ENCODE measurements at regions not wholly inside any gene's neighbourhood (a gene's known extent, or its start where the extent isn't known, plus 50 kb on each side); places are given as distances from the start of the nearest gene placed in this dataset.
"Not testable (repeated sequence)": the region's sequence is repeated elsewhere in the genome, so short reads cannot be mapped to it uniquely, and the experiment has no call there.

- no peak for DNase-seq
Observed at GRCh38 chr14:85333841-85334240, 196.1 kb upstream of the FLRT2 start.

- DNase-seq, result no peak
Observed at GRCh38 chr14:85334316-85334715, 195.6 kb upstream of the FLRT2 start.

DNA sequence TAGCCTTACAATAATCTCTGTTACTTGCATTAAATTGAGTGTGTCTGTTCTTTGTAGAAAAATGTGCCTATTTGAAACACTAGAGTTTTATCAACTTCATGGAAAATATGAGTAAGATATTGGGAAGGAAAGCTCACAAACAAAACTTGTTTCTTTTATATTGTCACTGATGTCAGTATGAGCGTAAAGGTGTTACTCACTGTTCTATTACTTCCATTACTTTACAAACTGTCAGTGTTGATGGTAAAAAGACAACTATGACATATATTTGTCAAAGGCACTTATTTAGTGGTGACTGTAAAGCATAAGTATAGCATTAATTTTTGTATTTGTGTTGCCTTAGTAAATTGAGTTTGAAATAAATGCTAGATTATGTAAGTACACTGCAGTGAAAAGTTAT lies 193.7 kb upstream of the FLRT2 start:
- DNase-seq, result no peak

- no peak for DNase-seq
Observed at GRCh38 chr14:85336817-85337216, 193.1 kb upstream of the FLRT2 start.

DNA sequence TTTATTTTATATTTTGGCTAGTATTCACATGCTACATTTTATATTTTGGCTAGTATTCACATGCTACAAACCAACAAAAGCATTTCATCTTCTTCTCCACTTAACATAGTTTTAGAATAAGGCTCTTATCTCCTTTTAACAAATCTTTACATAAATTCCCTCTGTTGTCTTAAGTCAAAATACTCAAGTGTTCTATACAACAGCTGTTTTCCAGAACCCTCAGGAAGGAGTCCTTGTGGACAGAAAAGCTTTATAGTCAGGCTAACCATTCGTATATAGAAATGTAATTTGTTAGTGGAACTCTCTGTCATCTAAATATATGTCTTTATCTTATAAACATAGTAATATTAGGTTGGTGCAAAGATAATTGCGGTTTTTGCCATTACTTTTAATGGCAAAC lies 191.0 kb upstream of the FLRT2 start:
- no peak for DNase-seq

GRCh38 chr14:85342858-85343607 lies 186.9 kb upstream of the FLRT2 start:
- no peak for DNase-seq

- no peak for DNase-seq
Observed at GRCh38 chr14:85344171-85344570, 185.8 kb upstream of the FLRT2 start.

- DNase-seq, result no peak
Observed at GRCh38 chr14:85344847-85345570, 184.9 kb upstream of the FLRT2 start.

DNA sequence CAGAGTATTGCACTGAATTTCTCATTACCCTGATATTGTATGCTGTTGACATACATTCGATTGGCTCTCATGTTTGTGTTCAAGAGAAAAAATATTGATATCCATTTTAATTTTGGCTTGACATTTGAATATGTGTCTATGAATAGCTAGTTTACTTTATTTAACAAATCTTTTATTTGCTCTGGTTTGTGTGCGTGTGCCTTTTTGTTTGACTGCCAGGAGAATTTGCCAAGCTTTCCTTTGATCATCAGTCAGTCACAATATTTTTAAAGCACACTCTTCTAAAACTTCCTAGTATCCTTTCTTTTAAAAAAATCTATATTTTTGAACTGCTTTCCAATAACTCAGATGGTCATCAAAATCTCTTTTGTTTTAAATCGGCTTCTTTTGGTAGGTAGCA lies 179.3 kb upstream of the FLRT2 start:
- no peak for DNase-seq

DNA sequence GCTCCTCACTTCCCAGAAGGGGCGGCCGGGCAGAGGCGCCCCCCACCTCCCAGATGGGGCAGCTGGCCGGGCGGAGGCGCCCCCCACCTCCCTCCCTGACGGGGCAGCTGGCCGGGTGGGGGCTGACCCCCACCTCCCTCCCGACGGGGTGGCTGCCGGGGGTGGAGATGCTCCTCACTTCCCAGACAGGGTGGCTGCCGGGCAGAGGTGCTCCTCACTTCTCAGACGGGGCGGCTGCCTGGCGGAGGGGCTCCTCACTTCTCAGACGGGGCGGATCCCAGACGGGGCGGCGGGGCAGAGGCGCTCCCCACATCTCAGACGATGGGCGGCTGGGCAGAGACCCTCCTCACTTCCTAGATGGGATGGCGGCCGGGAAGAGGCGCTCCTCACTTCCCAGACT lies 177.4 kb upstream of the FLRT2 start:
- not testable (repeated sequence) for DNase-seq

DNA sequence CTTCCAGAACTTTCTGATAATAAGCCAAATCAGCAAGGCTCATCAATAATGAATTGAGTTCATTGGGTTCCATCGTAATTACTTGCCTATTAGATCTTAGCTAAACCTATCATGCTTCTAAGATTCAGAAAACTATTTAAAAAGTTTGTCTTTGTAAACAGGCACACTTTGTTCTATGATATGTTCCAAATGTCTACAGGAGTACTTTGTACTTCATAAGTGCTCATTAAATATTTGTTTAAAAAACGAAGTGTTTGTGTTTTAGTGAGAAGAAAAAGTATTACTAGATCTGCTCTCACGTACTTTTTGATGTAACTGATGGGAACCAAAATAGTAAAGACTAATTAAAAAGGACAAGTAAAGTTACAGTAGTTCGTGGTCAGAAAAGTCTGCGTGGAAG lies 172.8 kb upstream of the FLRT2 start:
- no peak for DNase-seq

DNA sequence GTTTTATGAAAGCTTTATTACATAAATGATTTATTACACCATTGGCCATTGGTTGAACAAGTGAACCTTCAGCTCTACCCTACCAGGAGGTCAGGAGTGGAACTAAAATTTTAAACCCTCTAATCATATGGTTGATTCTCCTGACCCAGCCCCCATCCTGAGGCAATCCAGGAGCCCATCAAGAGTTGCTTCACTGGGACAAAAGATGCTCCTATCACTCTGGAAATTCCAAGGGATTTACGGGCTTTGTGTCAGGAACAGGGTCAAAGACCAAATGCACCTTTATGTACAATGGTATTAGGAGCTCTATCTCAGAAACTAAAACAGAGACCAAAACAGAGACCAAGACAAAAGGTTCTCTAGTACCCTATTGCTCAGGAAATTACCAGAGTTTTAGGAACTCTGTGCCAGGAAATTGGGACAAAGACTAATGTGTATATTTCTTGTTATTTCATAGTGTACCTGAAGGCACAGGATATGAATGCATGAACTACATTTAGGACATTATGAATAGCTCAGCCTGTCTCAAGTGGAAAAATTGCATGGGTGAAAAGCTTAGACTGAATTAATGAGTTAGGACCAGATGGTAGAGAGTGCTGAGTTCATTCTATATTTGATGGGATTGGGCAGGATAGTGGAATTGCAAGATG lies 171.7 kb upstream of the FLRT2 start:
- no peak for DNase-seq

DNA sequence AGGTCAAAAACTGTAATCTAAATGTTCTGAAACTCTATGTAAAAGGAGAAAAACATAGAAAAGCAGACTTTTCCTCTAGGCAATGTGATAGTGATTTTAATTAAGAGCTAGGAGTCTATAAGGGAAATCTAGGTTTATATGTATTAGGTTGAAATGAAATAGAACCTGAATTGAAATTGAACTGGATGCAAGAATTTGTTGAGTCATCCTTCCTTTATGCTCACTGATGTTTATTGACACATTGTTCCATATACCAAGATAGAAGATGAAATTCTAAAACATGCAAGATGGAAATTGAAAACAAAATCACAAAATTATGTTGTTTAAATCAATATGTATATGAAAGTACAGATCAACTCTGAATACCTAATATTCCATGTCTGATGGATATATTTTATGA lies 170.4 kb upstream of the FLRT2 start:
- no peak for DNase-seq

GRCh38 chr14:85363358-85363757 lies 166.6 kb upstream of the FLRT2 start:
- no peak for DNase-seq

DNA sequence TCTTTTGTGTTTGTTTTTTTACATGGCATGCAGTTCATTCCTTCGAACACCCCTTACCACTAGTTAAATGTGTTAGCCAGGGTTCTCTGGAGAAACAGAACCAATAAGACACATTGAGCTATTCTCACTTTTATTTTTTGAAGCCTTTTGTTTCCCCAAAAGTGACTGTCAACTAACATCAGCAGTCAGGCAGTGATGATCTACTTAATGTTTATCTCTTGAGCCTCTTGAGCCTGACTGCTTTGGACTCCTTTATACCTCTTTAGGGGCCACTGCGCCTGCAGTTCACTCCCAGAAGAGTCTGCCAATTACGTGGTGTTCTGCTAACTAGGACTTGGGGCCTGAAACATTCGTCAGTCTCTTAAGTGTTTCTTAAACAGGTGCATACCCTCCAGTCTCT lies 163.7 kb upstream of the FLRT2 start:
- no peak for DNase-seq

DNA sequence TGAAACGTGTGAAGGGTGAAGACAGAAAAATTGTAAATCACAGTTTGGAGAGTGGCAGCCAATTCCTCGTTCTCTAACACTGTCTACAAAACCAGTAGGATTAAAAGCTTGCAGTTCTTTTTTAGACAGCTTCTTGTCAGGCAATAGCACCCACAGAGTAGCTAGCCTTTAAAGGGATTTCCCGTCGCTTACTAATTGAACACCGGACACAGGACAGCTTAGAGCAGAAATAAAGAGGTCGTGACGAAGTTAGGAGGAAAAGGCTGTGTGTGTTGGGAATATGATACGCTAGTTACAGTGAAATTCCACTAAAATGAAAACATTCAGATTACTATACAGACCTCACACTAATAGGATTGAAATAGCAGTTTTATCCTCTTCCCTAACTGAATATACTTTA lies 149.1 kb upstream of the FLRT2 start:
- DNase-seq, result no peak

DNA sequence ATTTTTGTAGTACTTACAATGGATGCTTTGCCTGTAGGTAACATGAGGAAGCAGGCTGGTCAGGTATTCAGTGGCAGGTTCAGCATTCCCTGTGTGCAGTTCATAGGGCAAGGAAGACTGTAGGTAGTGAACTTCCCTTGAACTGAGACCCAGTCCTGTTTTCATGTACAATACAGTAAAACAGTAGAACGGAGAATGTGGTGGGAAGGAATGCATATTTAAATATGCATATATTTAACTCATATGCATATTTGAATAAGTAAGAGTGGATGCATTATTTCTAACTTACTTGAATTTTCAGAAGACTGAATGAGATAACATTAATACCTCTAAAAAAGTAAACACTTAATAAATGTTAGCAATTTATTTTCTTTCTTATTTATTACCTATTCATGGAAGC lies 147.6 kb upstream of the FLRT2 start:
- DNase-seq, result no peak

DNA sequence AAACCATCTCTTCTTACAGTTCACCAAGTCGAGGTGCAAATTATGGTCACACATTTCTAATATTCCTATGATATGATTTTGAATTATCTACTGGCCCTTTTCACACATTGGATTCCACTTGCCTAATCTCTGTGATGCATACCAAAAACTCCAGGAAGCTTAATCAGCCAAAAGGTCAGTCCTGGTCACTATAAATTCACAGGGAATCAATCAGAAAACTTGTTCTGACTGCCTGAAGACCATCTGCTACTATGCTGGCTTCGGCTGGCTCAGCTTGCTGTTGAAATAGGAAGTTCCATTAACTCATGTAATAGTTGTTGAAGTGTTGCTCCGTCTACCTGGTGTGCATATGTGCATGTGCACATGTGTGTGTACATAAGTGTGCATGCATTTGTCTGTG lies 142.8 kb upstream of the FLRT2 start:
- no peak for DNase-seq

GRCh38 chr14:85390236-85390635 lies 139.7 kb upstream of the FLRT2 start:
- no peak for DNase-seq

DNA sequence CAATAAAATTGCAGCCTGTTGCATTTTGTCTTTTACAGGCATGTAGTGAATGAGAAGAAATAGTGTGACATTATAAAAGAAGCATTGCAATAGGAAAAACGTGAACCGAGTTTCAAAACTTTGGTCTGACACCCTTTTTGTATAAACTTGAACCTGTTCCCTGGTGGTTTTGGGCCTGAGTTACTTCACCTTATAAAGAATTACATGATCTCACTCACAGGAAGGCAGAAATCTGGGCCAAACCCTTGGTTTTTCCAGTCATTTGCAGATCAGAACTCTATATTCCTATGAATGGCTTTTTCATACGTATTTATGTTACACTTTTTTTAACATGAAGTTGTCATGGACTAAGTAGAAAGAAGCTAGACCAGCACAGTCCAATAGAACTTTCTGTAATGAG lies 138.5 kb upstream of the FLRT2 start:
- DNase-seq, result no peak

- no peak for DNase-seq
Observed at GRCh38 chr14:85391892-85392291, 138.1 kb upstream of the FLRT2 start.

GRCh38 chr14:85399186-85399585 lies 130.8 kb upstream of the FLRT2 start:
- DNase-seq, result no peak

- DNase-seq, result no peak
Observed at GRCh38 chr14:85400678-85401077, 129.3 kb upstream of the FLRT2 start.

- no peak for DNase-seq
Observed at GRCh38 chr14:85401384-85401783, 128.6 kb upstream of the FLRT2 start.
